GM21529 (cell line): ENCODE measurements at regions not wholly inside any gene's neighbourhood (a gene's known extent, or its start where the extent isn't known, plus 50 kb on each side); places are given as distances from the start of the nearest gene placed in this dataset.

Source experiments
- ATAC-seq: cut with Tn5 transposase; IDR thresholded peaks from one replicate; pipeline ENCODE4 v1.9.1; 2021; ENCODE audit not compliant: unreplicated experiment

GRCh38 chr22:49589811-49590210 lies 237.9 kb downstream of the BRD1 start:
- no peak for ATAC-seq

GRCh38 chr22:49589301-49589700 lies 238.4 kb downstream of the BRD1 start:
- ATAC-seq = no peak

GRCh38 chr22:49588739-49589138 lies 238.9 kb downstream of the BRD1 start:
- ATAC-seq = no peak

GRCh38 chr22:49587987-49588386 lies 239.7 kb downstream of the BRD1 start:
- no peak for ATAC-seq

GRCh38 chr22:49587421-49587820 lies 240.3 kb downstream of the BRD1 start:
- ATAC-seq = no peak

GRCh38 chr22:49586873-49587272 lies 240.8 kb downstream of the BRD1 start:
- no peak for ATAC-seq

GRCh38 chr22:49586244-49586748 lies 241.4 kb downstream of the BRD1 start:
- ATAC-seq = no peak

GRCh38 chr22:49585461-49586243 lies 242.0 kb downstream of the BRD1 start:
- no peak for ATAC-seq

GRCh38 chr22:49583886-49584505 lies 243.7 kb downstream of the BRD1 start:
- ATAC-seq = no peak

GRCh38 chr22:49583341-49583740 lies 244.3 kb downstream of the BRD1 start:
- ATAC-seq = no peak

- ATAC-seq = no peak
Measured at GRCh38 chr22:49582678-49583077, 245.0 kb downstream of the BRD1 start.

GRCh38 chr22:49582181-49582580 lies 245.5 kb downstream of the BRD1 start:
- ATAC-seq = no peak

GRCh38 chr22:49580024-49580423 lies 247.6 kb downstream of the BRD1 start:
- ATAC-seq = no peak

GRCh38 chr22:49577168-49578060 lies 250.3 kb downstream of the BRD1 start:
- no peak for ATAC-seq

GRCh38 chr22:49576241-49577141 lies 251.2 kb downstream of the BRD1 start:
- no peak for ATAC-seq

- no peak for ATAC-seq
Measured at GRCh38 chr22:49575703-49576081, 252.0 kb downstream of the BRD1 start.

GRCh38 chr22:49574881-49575702 lies 252.6 kb downstream of the BRD1 start:
- ATAC-seq = no peak

- no peak for ATAC-seq
Measured at GRCh38 chr22:49574205-49574880, 253.3 kb downstream of the BRD1 start.
